ENCODE measurements at regions not wholly inside any gene's neighbourhood (a gene's known extent, or its start where the extent isn't known, plus 50 kb on each side); places are given as distances from the start of the nearest gene placed in this dataset.

- TF ChIP-seq POLR2A (IDR thresholded peaks at IDR 0.05): no peak
- no peak for TF ChIP-seq CTCF (IDR thresholded peaks at IDR 0.05 in 8 of 11, conservative IDR thresholded peaks at IDR 0.05 in 3 of 11)
- TF ChIP-seq POLR2AphosphoS5 (IDR thresholded peaks at IDR 0.05): no peak
Measured at GRCh38 chr1:29413661-29414060, 177.3 kb downstream of the PTPRU start.

All from spleen (tissue), 7 donors.